PC-9 (cell line): ENCODE measurements at regions not wholly inside any gene's neighbourhood (a gene's known extent, or its start where the extent isn't known, plus 50 kb on each side); places are given as distances from the start of the nearest gene placed in this dataset.

ENCODE experiments used
- CTCF ChIP-seq: fragments of 200-600 bp; sonication (generic); conservative IDR thresholded peaks from 2 replicates; pipeline ENCODE4 v1.6.1; 2017; ENCODE audit warnings: mixed run types, antibody characterized with exemption, mild to moderate bottlenecking, moderate library complexity
- EZH2 ChIP-seq: fragments of 200-600 bp; sonication (generic); IDR thresholded peaks from 2 replicates; pipeline ENCODE4 v1.8.0; 2017; ENCODE audit warnings: antibody characterized with exemption, low read depth

GRCh38 chr16:66079671-66080334, 286.7 kb upstream of the CDH5 start:
- TF ChIP-seq CTCF (no peak), EZH2 (no peak)
